ENCODE measurements at regions not wholly inside any gene's neighbourhood (a gene's known extent, or its start where the extent isn't known, plus 50 kb on each side); places are given as distances from the start of the nearest gene placed in this dataset.
A peak's percentile ranks its signal among the peaks of the same experiment; 100 is the strongest.
"Not testable (repeated sequence)": the region's sequence is repeated elsewhere in the genome, so short reads cannot be mapped to it uniquely, and the experiment has no call there.

- no peak for DNase-seq
These were observed 81.2 kb upstream of the RALGPS2 start for GRCh38 chr1:178643831-178644230.

GRCh38 chr1:178644308-178645120 is 80.5 kb upstream of the RALGPS2 start:
- DNase-seq, result peak; percentile 24

GRCh38 chr1:178645157-178645807 is 79.8 kb upstream of the RALGPS2 start:
- DNase-seq, result no peak

GRCh38 chr1:178645808-178646200 is 79.2 kb upstream of the RALGPS2 start:
- no peak for DNase-seq

- DNase-seq, result no peak
These were observed 78.2 kb upstream of the RALGPS2 start for GRCh38 chr1:178646821-178647220.

GRCh38 chr1:178648151-178648550 is 76.9 kb upstream of the RALGPS2 start:
- DNase-seq, result no peak

- DNase-seq, result no peak
These were observed 75.3 kb upstream of the RALGPS2 start for GRCh38 chr1:178649582-178650350.

GRCh38 chr1:178650934-178651511 is 74.0 kb upstream of the RALGPS2 start:
- no peak for DNase-seq

- no peak for DNase-seq
These were observed 73.3 kb upstream of the RALGPS2 start for GRCh38 chr1:178651742-178652141.

GRCh38 chr1:178652506-178653490 is 72.2 kb upstream of the RALGPS2 start:
- DNase-seq, result no peak

- no peak for DNase-seq
These were observed 65.2 kb upstream of the RALGPS2 start for GRCh38 chr1:178659789-178660208.

- DNase-seq, result no peak
These were observed 64.6 kb upstream of the RALGPS2 start for GRCh38 chr1:178660461-178660860.

GRCh38 chr1:178664278-178664677 is 60.8 kb upstream of the RALGPS2 start:
- peak; percentile 20 for DNase-seq

GRCh38 chr1:178665579-178665978 is 59.5 kb upstream of the RALGPS2 start:
- no peak for DNase-seq

GRCh38 chr1:178666891-178667290 is 58.2 kb upstream of the RALGPS2 start:
- DNase-seq, result not testable (repeated sequence)

- DNase-seq, result no peak
These were observed 52.6 kb upstream of the RALGPS2 start for GRCh38 chr1:178672434-178672833.

- DNase-seq, result not testable (repeated sequence)
These were observed 50.5 kb upstream of the RALGPS2 start for GRCh38 chr1:178674559-178674958.

Measured in OCI-M1 (cell line).